ENCODE measurements at regions not wholly inside any gene's neighbourhood (a gene's known extent, or its start where the extent isn't known, plus 50 kb on each side); places are given as distances from the start of the nearest gene placed in this dataset.

DNA sequence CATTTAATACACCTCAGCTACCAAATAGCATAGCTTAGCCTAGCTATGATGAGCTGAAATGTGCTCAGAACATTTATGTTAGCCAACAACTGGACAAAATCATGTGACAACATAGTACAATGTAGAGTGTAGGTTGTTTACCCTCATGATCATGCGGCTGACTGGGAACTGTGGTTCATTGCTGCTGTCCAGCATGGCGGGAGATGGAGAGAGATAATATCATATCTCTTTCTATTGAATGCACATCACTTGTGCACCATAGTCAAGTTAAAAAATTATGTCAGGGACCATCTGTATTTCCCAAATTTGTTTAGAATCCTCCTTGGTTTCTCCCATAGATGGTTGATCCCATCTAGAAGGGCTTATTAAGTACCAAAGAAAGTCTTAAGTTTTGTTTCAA is 151.1 kb upstream of the ELL2 start:
- TF ChIP-seq CTCF (conservative IDR thresholded peaks at IDR 0.05) (no peak), EZH2 (IDR thresholded peaks at IDR 0.05; ENCODE audit: low read depth) (no peak)
